GM19463 (cell line): ENCODE measurements at regions not wholly inside any gene's neighbourhood (a gene's known extent, or its start where the extent isn't known, plus 50 kb on each side); places are given as distances from the start of the nearest gene placed in this dataset.
"Not testable (repeated sequence)": the region's sequence is repeated elsewhere in the genome, so short reads cannot be mapped to it uniquely, and the experiment has no call there.

Source experiments
- ATAC-seq: cut with Tn5 transposase; IDR thresholded peaks from one replicate; pipeline ENCODE4 v1.9.1; 2021; ENCODE audit warnings: mild to moderate bottlenecking, moderate library complexity; ENCODE audit not compliant: unreplicated experiment

DNA sequence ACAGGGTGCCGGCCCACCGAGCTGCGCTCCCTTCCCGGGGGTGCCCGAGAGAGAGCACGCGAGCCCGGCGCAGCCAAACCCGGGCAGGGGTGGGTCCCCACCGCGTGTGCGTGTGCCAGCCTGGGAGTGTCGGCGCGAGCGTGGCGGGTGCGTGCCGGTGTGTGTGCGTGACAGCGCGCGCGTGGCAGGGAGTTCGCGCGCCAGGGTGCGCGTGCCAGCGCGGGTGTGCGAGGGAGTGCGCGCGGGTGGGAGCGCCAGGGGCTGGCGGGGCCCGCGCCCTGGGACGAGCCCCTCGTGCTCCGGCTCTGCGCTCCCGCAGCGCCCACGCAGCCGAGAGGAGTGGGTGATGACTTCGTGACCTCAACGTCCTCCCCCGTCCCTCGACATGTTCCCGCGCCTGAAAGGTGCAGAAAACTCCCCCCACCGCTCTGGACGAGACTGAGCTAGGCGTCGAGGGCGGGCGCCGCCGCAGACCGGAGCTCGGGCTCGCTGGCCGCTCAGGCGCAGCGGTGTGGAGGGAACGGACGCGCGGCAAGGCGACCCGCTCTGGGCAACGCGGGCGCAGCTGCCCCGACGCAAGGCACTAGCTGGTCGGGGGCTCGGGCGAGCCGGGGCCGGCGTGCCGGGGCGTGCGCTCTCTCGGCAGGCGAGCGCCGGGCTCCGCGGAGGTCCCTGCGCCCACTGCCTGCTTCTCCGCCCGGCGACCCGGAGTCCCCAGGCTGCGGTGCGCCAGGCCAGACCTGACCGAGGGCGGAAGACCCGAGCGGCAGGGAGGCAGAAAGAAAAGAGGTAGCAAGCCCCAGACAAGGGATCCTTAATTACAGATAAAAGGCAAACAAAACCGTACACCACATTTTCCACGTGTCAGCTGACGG is 582.8 kb downstream of the ZEB2 start:
- peak; percentile 67 for ATAC-seq

- ATAC-seq, result no peak
These were observed 583.4 kb downstream of the ZEB2 start for GRCh38 chr2:143936538-143936847.

DNA sequence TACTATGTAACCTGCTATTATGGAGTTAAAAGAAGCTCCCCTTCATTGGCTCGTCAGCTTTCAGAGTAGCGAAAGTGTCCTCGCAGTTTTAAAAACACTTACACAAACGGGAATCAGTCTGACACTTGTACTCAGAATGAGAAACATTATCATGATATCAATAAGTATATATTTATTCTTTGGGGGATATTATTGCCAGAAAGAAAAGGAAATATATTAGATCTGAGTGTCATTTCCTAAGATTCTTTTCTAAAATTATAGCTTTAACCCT is 584.5 kb downstream of the ZEB2 start:
- ATAC-seq, result no peak

- peak; percentile 45 for ATAC-seq
These were observed 585.1 kb downstream of the ZEB2 start for GRCh38 chr2:143934626-143935481.

- ATAC-seq, result peak; percentile 4
These were observed 585.9 kb downstream of the ZEB2 start for GRCh38 chr2:143933946-143934569.

- no peak for ATAC-seq
These were observed 589.0 kb downstream of the ZEB2 start for GRCh38 chr2:143930891-143931290.

DNA sequence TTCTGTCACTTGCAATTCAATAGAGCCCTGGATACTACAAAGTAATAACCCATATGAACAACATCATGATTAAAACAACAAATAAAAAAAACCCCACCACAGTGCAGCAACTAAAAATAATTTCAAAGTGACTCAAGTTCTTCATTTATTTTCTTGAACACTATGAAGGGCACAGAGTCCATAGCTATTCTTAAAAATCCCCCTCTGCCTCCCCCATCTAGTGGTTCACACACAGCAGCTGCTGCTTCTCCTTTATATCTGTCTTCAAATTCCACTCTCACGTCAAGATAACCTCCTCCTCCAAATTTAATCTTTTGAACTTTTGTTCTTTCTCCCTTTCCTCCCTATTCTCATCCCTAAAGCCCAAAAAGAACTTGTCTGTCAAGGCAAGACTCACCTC is 591.3 kb downstream of the ZEB2 start:
- ATAC-seq, result no peak

DNA sequence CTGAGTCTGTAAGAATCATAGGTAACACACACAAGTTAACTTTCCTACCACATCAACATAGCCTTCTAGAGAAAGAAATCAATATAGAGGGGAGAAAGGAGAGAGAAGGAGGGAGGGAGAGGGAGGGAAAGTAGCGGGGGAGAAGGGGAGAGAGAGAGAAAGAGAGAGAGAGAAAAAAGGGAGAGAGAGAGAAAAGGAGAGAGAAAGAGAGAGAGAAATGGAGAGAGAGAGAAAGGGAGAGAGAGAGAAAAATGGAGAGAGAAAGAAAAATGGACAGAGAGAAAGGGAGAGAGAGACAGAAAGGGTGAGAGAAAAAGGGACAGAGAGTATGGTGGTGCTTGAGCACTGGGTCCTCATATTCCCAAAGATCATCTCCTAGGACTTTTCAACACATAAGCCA is 591.7 kb downstream of the ZEB2 start:
- no peak for ATAC-seq

- ATAC-seq, result no peak
These were observed 593.2 kb downstream of the ZEB2 start for GRCh38 chr2:143926736-143927135.

- ATAC-seq, result not testable (repeated sequence)
These were observed 597.6 kb downstream of the ZEB2 start for GRCh38 chr2:143922261-143922830.

DNA sequence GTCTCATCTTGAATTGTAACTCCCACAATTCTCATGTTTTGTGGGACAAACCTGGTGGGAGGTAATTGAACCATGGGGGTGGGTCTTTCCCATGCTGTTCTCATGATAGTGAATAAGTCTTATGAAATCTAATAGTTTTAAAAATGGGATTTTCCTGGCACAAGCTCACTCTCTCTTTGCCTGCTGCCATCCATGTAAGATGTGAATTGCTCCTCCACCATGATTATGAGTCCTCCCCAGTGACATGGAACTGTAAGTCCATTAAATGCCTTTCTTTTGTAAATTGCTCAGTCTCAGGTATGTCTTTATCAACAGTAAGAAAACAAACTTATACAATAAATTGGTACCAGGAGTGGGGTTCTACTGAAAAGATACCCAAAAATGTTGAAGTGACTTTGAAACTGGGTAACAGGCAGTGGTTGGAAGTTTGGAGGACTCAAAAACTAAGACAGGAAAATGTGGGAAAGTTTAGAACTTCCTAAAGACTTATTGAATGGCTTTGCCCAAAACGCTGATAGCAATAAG is 601.4 kb downstream of the ZEB2 start:
- no peak for ATAC-seq

GRCh38 chr2:143916781-143917180 is 603.1 kb downstream of the ZEB2 start:
- no peak for ATAC-seq

GRCh38 chr2:143909577-143910353 is 610.2 kb downstream of the ZEB2 start:
- ATAC-seq, result no peak

DNA sequence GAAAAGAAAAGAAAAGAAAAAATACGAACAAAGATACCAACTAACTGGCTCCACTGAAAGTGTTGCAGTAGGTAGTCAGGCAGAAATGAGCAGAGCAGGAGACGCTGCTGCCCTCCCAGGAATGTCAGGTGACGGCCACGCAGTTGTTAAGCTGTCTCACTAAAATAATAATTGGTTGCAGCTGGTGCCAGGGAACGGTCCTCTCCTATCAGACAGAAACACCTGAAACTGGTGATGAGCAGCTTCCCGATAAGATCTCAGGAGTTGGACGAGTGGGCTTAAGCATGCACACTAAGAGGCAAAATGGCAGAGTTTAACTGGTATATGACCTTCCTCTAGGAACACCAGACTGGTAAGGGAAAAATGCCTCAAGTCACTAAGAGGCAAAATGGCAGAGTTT is 611.1 kb downstream of the ZEB2 start:
- no peak for ATAC-seq

DNA sequence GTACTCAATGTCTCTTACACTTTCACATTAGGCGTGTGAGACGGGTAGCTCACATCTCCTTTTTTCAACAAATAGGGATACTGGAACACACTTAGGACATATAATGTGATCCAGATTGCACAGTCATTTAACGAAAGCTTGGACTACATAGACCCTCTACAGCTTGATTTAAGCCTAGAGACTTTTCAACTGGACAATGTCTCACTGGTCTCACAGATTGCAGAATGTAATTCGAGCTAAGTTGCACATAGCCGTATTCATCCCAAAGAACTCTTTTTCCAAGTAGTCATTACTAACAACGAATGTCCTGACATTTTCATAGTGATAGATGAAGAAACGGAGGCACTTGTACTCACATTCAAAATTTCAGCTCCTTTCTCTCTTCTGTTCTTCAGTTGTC is 612.1 kb downstream of the ZEB2 start:
- ATAC-seq, result no peak

GRCh38 chr2:143906850-143907249 is 613.1 kb downstream of the ZEB2 start:
- ATAC-seq, result no peak

DNA sequence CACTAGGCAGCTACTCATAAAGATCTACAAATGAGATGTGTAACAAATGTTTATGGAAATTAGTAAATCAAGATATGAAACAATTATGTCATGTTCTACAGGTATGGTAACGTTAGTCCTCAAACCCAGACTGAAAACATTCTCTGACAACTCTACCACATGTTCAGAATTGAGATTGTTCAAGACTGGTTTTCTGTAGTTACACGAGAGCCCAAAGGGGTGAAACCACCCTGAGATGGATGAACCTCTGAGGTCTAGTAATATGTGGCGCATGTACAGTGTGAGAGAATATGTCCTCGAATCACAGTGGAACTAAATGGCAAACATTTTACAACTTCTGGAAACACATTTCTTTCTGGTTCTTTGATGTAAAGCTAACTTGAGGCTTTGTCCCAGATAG is 614.3 kb downstream of the ZEB2 start:
- ATAC-seq, result no peak

DNA sequence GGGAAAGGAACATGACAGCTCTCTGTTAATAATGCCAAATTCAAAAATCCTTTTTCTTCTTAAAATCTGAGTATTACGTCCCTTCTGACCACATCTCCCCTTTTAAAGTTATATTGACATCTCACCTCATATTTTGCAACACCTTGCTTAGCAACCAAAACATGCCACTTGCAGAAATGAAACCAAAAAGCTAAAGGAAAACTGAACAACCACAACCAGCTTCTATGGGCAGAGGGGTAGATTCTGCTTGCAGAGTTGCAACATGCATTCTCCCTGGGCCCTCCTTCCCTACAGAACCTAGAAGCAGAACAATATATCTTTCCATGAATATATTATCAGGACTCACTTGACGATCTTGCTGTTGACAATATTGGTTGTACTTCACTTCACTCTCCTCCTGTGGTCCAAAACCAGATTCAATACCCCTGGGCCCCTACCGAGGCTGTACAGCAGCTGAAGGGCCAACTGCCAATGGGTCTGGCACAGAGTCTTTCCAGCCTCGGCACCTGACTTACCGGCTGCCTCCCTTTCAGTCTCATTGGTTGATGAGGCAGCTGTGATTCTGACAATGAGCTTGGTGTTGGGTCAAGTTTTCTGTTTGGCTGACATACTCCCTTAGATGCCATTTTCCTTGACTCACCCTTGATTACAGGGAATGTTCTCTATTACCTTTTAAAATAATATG is 616.6 kb downstream of the ZEB2 start:
- ATAC-seq, result no peak

GRCh38 chr2:143901185-143901842 is 618.6 kb downstream of the ZEB2 start:
- peak; percentile 88 for ATAC-seq
